GM12865 (cell line): ENCODE measurements at regions not wholly inside any gene's neighbourhood (a gene's known extent, or its start where the extent isn't known, plus 50 kb on each side); places are given as distances from the start of the nearest gene placed in this dataset.

Experiments
- DNase-seq: peaks from one replicate; pipeline ENCODE4 v3.0.0; 2010; ENCODE audit warnings: low read depth
- H3K4me3 ChIP-seq: 2 replicates; pipeline ENCODE4 v1.5.1; 2011; ENCODE audit warnings: mild to moderate bottlenecking, low read depth, low read length, control low read depth
- TF ChIP-seq, protein P1 (sequence below): IDR thresholded peaks from 2 replicates; pipeline ENCODE4 v1.5.1; 2011; ENCODE audit warnings: low read length, control low read depth, low read depth, inconsistent platforms; ENCODE audit not compliant: insufficient read depth; ENCODE audit errors: missing control alignments

DNA sequence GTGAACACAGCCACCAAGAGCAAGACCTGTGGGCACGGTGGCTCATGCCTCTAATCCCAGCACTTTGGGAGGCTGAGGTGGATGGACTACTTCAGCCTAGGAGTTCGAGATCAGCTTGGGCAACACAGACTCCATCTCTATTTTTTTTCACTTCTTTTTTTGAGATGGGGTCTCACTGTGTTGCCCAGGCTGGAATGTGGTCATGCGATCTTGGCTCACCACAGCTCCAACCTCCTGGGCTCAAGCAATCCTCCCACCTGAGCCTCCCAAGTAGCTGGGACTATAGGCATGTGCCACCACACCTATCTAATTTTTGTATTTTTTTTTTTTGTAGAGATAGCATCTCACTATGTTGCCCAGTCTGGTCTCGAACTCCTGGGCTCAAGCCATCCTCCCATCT lies 54.4 kb upstream of the SPRED2 start:
- TF ChIP-seq, protein P1, sequence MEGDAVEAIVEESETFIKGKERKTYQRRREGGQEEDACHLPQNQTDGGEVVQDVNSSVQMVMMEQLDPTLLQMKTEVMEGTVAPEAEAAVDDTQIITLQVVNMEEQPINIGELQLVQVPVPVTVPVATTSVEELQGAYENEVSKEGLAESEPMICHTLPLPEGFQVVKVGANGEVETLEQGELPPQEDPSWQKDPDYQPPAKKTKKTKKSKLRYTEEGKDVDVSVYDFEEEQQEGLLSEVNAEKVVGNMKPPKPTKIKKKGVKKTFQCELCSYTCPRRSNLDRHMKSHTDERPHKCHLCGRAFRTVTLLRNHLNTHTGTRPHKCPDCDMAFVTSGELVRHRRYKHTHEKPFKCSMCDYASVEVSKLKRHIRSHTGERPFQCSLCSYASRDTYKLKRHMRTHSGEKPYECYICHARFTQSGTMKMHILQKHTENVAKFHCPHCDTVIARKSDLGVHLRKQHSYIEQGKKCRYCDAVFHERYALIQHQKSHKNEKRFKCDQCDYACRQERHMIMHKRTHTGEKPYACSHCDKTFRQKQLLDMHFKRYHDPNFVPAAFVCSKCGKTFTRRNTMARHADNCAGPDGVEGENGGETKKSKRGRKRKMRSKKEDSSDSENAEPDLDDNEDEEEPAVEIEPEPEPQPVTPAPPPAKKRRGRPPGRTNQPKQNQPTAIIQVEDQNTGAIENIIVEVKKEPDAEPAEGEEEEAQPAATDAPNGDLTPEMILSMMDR, result no peak
- no peak overlapping the region for H3K4me3 ChIP-seq
- no peak for DNase-seq

DNA sequence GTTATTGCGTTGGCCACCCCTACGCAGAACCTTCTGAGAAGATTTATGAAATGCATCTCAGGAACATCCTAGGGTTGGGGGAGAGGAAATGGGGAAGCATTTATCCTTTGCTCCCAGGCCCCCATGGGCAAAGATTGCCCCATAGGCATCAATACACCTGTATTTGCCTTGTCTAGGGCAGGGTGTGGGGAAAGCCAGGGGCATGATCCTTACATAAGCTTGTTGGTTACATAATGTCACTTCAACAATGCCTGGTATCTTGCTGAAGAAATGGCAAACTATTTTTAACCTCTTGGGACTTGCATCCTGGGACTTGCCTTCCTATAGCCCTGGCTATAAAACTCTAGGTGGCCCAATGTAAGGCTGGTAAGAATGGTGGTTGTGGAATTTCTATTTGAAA lies 53.9 kb upstream of the SPRED2 start:
- DNase-seq, result no peak
- no peak overlapping the region for H3K4me3 ChIP-seq
- TF ChIP-seq, protein P1, result no peak

DNA sequence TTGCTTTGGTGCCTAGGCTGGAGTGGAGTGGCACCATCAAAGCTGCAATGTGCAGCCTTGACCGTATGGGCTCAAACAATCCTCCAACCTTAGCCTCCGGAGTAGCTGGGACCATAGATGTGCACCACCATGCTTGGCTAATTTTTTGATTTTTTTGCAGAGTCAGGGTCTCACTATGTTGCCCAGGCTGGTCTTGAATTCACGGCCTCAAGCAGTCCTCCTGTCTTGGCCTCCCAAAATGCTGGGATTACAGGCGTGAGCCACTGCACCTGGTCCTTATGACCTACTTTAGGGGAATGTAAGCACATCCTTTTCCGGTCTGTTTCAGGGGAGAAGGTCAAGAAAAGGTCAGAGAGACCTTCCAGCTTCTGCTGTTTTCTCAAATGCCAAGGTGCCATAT lies 53.4 kb upstream of the SPRED2 start:
- TF ChIP-seq, protein P1, result no peak
- H3K4me3 ChIP-seq, result no peak overlapping the region
- DNase-seq, result no peak

DNA sequence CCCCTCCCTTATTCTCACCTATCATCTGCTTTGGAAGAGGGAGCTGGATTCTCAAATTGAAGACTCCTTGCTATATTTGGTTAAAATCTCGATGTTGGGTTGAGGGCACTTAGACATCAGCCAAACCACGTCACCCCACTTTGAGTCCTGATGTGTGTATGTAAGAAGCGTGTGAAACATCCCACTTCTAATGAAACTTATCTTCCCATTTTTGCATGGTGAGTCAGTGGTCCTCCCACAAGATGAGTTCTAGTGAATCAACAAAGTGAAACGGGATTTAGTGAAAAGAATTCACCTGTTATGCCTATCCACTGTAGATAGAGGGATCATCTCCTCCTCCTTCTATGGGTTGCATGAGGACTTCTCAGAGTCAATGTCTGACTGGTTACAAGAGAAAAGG lies 51.4 kb upstream of the SPRED2 start:
- TF ChIP-seq, protein P1, result no peak
- no peak for DNase-seq
- no peak overlapping the region for H3K4me3 ChIP-seq

DNA sequence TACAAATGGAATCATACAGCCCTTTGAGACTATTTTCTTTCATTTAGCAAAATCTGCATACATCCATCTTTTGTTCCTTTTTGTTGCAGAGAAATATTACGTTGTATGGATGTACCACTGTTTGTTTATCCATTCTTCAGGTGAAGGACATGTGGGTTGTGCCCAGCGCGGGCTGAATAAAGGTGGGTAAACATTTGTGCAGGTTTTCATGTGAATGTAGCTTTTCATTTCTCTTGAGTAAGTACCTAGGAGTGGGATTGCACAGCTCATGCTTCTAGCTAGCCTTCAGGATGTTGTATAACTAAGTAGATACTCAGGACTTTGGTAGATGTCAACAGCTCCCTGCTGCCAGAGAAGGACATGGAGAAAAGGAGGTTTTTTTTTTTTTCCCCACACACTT lies 50.6 kb upstream of the SPRED2 start:
- no peak overlapping the region for H3K4me3 ChIP-seq
- no peak for DNase-seq
- TF ChIP-seq, protein P1, result no peak
